Rectal smooth muscle tissue (tissue), 1 donor: ENCODE measurements at regions not wholly inside any gene's neighbourhood (a gene's known extent, or its start where the extent isn't known, plus 50 kb on each side); places are given as distances from the start of the nearest gene placed in this dataset.

Experiments used
- H3K27ac ChIP-seq: one replicate; pipeline ENCODE4 v1.7.0; 2013; ENCODE audit warnings: low read depth, low read length, inconsistent platforms
- H3K27me3 ChIP-seq: one replicate; pipeline ENCODE4 v1.7.0; 2013; ENCODE audit warnings: low read length; ENCODE audit not compliant: control insufficient read depth, insufficient read depth
- H3K36me3 ChIP-seq: one replicate; pipeline ENCODE4 v1.7.0; 2013; ENCODE audit warnings: low read length; ENCODE audit not compliant: control insufficient read depth, insufficient read depth
- H3K4me1 ChIP-seq: one replicate; pipeline ENCODE4 v1.7.0; 2013; ENCODE audit warnings: low read length; ENCODE audit not compliant: control insufficient read depth, insufficient read depth
- H3K4me3 ChIP-seq: one replicate; pipeline ENCODE4 v1.7.0; 2013; ENCODE audit warnings: low read length
- H3K9ac ChIP-seq: one replicate; pipeline ENCODE4 v1.7.0; 2013; ENCODE audit warnings: low read length

- Histone ChIP-seq H3K4me1 (no peaks in the 10 kb centered on the region), H3K27me3 (peaks cover 2% of the 10 kb centered on the region), H3K36me3 (no peaks in the 10 kb centered on the region), H3K9ac (no peak overlapping the region), H3K27ac (no peak overlapping the region), H3K4me3 (no peak overlapping the region)
Observed at GRCh38 chr14:94906577-94906976, 136.7 kb upstream of the GSC start.

DNA sequence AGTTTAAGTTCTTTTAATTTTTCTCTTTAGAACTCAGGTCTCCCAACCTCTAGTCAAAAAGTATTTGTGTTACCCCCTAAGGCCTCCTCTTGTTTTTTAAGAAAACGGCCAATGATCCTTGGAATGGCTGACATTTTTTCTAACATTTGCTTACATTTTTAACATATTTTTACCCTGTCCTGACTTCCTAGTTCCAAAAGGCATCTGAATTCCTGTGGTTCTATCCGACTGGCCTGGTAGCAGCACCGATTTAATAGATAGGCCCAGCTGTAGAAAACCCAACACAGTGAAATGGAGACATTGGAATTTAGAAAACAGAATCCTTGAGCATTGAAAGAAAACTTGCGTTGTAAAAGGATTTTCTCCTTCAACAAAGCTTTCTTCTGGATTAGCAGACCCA, 134.7 kb upstream of the GSC start:
- no peak overlapping the region for H3K9ac ChIP-seq
- H3K27me3 ChIP-seq: peaks cover 2% of the 10 kb centered on the region
- no peak overlapping the region for H3K4me3 ChIP-seq
- no peak overlapping the region for H3K27ac ChIP-seq
- no peaks in the 10 kb centered on the region for H3K4me1 ChIP-seq
- no peaks in the 10 kb centered on the region for H3K36me3 ChIP-seq

GRCh38 chr14:94903883-94904282, 134.0 kb upstream of the GSC start:
- H3K4me1 ChIP-seq: no peaks in the 10 kb centered on the region
- H3K4me3 ChIP-seq: no peak overlapping the region
- no peak overlapping the region for H3K27ac ChIP-seq
- H3K9ac ChIP-seq: no peak overlapping the region
- no peaks in the 10 kb centered on the region for H3K36me3 ChIP-seq
- H3K27me3 ChIP-seq: peaks cover 2% of the 10 kb centered on the region

DNA sequence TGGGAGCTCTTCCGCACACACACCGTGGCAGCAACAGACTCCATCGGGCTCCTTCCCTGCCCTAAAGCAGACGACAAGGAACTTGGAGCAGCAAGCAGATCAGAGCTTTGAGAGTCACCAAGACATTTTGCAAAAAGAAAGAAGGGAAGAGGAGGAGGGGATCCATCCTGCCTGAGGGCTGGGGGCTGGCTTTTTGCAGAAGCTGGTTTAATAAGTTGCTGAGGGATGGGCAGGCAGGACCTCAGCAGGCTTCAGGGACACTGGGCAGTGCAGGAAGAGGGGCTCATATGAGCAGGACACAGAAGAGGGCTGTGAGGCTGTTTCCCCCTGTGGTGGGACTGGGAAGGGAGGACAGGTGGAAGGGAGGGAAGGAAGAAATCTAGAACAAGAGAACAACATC, 133.4 kb upstream of the GSC start:
- Histone ChIP-seq H3K27me3 (peaks cover 2% of the 10 kb centered on the region), H3K36me3 (no peaks in the 10 kb centered on the region), H3K4me1 (no peaks in the 10 kb centered on the region), H3K27ac (no peak overlapping the region), H3K9ac (no peak overlapping the region), H3K4me3 (no peak overlapping the region)

DNA sequence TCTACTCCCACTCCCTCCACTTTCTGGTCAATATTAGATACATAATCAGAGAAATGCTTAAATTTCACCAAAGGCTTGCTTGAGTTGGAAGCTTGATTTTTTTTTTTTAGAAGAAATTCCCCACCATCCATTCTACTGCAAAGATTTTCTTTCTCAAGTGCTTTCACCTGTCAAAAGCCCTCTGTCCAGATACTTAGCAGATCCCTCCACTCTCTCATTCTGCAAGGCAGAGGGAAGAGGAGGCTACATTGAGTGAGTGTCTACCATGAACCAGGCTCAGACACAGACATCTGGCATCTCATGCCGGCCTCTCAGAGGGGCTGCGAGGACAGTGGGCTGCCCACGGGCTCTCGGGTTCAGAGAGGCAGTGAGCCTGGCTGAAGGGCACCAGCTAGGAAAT, 127.6 kb upstream of the GSC start:
- H3K27ac ChIP-seq: no peak overlapping the region
- no peak overlapping the region for H3K9ac ChIP-seq
- no peaks in the 10 kb centered on the region for H3K27me3 ChIP-seq
- no peaks in the 10 kb centered on the region for H3K4me1 ChIP-seq
- no peaks in the 10 kb centered on the region for H3K36me3 ChIP-seq
- no peak overlapping the region for H3K4me3 ChIP-seq

DNA sequence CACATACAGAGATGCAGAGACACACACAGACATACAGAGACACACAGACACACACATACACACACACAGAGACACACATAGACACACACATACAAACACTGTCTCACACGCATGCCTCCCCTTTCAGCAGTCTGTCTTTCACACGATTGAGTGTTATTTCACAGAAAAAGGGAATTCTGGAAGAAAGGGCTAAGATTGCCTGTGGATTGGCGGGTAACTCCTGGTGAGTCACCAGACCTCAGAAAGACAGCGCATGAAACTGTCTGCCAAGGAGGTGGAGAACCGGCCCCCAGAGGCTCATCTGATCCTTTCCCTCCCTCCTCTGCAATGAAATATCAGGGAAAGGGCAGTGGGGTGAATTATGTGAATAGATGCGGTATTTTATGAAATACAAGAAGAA, 127.2 kb upstream of the GSC start:
- Histone ChIP-seq H3K27me3 (no peaks in the 10 kb centered on the region), H3K4me3 (no peak overlapping the region), H3K9ac (no peak overlapping the region), H3K27ac (no peak overlapping the region), H3K36me3 (no peaks in the 10 kb centered on the region), H3K4me1 (no peaks in the 10 kb centered on the region)

GRCh38 chr14:94893411-94894160, 123.7 kb upstream of the GSC start:
- no peak overlapping the region for H3K4me3 ChIP-seq

DNA sequence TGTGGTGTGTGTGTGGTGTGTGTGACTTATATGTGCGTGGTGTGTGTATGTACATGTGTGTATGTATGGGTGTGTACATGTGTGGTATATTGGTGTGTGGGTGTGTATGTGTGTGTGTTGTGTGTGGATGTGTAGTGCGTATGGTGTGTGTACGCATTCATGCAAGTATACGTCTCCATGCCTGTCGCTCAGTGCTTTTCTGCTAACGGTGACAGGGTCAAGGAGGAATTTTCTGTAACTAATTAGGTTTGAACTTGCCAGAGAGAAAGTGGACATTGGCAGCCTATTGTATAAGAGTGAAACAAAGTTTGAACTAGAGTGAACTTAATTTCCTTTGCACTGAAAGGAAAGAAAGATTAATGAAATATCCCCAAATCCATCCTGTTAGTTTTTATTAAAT, 120.9 kb upstream of the GSC start:
- Histone ChIP-seq H3K36me3 (no peaks in the 10 kb centered on the region), H3K9ac (no peak overlapping the region), H3K27ac (no peak overlapping the region), H3K4me1 (no peaks in the 10 kb centered on the region), H3K27me3 (no peaks in the 10 kb centered on the region), H3K4me3 (no peak overlapping the region)

More at GRCh38 chr14:94893411-94894160, 123.7 kb upstream of the GSC start:
- no peak overlapping the region for H3K9ac ChIP-seq
- no peaks in the 10 kb centered on the region for H3K4me1 ChIP-seq
- H3K27ac ChIP-seq: no peak overlapping the region
- no peaks in the 10 kb centered on the region for H3K36me3 ChIP-seq
- no peaks in the 10 kb centered on the region for H3K27me3 ChIP-seq

DNA sequence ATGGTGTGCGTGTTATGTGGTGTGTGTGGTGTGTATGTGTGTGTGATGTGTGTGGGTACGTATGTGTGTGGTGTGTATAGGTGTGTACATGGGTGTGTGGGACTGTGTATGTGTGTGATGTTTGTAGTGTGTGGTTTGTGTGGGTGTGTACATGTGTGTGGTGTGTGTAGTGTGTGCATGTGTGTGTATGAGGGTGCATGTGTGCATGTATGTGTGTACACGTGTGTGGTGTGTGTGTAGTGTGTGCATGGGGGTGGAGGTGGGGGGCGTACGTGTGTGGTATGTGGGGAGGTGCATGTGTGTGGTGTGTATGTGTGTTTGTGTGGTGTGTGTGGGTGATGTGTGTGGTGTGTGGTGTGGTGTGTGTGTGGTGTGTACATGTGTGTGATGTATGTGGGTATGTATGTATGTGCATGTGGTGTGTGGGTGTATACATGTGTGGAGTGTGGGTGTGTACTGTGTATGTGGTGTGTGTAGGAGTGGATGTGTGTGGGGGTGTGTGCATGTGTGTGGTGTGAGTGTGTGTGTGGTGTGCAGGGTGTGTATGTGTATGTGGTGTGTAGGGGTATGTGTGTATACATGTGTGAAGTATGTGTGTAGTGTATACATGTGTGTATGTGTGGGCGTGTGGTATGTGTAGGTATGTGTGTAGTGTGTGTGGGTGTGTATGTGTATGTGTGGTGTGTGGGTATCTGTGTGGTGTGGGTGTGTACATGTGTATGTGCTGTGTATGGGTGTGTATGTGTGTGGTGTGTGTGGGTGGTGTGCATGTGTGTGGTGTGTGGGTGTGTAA, 119.8 kb upstream of the GSC start:
- Histone ChIP-seq H3K36me3 (no peaks in the 10 kb centered on the region), H3K4me3 (no peak overlapping the region), H3K9ac (no peak overlapping the region), H3K27me3 (no peaks in the 10 kb centered on the region), H3K4me1 (no peaks in the 10 kb centered on the region), H3K27ac (no peak overlapping the region)

DNA sequence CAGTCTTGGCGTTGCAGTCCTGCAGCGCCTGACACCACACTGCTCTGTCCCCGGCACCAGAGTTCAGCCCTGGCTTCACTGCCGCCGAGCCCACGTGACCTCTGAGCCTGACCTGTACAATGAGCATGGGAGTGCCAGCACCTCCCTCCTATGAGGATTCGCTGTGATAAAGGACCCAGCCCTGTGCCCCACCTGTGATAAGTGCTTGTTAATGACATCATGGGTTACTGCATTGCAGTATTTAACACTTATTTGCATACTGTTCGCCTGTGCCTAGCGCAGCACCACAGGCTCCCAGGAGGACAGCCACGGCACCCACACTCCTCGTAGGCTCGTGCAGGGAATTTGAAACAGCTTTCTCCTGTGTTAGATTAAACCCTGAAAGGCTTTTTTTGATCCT, 118.2 kb upstream of the GSC start:
- H3K36me3 ChIP-seq: no peaks in the 10 kb centered on the region
- H3K9ac ChIP-seq: no peak overlapping the region
- H3K27me3 ChIP-seq: no peaks in the 10 kb centered on the region
- H3K4me3 ChIP-seq: no peak overlapping the region
- no peak overlapping the region for H3K27ac ChIP-seq
- H3K4me1 ChIP-seq: no peaks in the 10 kb centered on the region

- Histone ChIP-seq H3K4me3 (no peak overlapping the region), H3K4me1 (no peaks in the 10 kb centered on the region), H3K27ac (no peak overlapping the region), H3K9ac (no peak overlapping the region), H3K27me3 (no peaks in the 10 kb centered on the region), H3K36me3 (no peaks in the 10 kb centered on the region)
Observed at GRCh38 chr14:94887591-94887990, 117.7 kb upstream of the GSC start.

DNA sequence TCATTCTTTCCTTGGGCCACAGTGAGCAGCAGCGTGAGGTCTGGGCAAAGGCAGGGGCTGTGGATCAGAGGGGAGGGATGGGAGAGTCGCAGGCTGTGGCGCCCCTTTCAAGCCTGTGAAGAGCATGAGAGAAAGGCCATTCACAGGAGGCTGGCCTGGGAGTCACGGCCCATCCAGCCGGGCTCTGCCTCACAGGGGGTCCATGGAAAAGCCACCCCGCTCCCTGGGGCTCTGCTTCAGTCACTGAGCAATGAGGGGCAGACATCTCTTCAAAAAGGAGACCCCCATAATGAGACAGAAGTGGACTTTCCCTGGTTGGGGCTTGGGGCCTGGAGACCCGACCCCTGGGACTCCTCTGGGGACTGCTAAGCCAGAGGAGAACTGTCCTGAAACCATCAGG, 117.0 kb upstream of the GSC start:
- no peak overlapping the region for H3K27ac ChIP-seq
- no peaks in the 10 kb centered on the region for H3K36me3 ChIP-seq
- H3K9ac ChIP-seq: no peak overlapping the region
- no peaks in the 10 kb centered on the region for H3K4me1 ChIP-seq
- no peaks in the 10 kb centered on the region for H3K27me3 ChIP-seq
- no peak overlapping the region for H3K4me3 ChIP-seq
